GM04504 (cell line): ENCODE measurements at regions not wholly inside any gene's neighbourhood (a gene's known extent, or its start where the extent isn't known, plus 50 kb on each side); places are given as distances from the start of the nearest gene placed in this dataset.
"Not testable (repeated sequence)": the region's sequence is repeated elsewhere in the genome, so short reads cannot be mapped to it uniquely, and the experiment has no call there.

Source experiments
- DNase-seq: peaks from one replicate; pipeline ENCODE4 v3.0.0-alpha.2; 2012; ENCODE audit warnings: low read depth

DNA sequence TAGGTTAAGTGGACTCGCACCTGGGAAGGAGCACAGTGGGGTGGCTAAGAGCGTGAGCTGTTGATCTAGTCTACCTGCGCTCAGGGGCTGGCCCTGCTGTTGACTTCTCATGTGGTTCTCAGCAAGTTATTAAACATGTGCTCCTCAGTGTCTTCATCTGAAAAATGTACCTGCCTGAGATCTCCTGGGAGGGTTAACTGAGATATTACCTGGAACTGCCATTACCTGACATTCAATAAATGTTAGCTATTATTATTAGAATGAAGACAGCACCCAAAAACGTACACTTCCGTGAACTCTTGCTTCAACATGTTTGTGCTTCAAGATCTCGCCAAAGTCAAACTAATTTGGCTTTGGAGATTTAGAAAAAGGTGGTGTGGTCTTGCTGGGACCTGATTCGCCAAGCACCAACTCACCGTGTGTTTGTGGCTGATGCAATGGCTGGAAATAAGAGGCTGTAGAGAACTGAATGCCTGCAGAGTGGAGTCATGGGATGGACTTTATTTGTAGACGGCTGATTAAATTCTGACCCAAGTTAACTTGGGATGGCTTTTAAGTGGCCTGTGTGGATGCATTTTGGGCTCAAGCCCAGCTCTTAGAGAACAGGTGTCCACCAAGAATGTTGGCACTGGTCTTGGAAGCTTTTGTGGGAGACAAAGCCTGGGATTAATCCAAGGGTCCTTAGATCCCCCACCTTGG lies 692.9 kb downstream of the QKI start:
- no peak for DNase-seq

- DNase-seq = no peak
These were observed 691.8 kb downstream of the QKI start for GRCh38 chr6:164106345-164106769.

- DNase-seq = no peak
These were observed 691.2 kb downstream of the QKI start for GRCh38 chr6:164105705-164106104.

- no peak for DNase-seq
These were observed 689.9 kb downstream of the QKI start for GRCh38 chr6:164104432-164104831.

GRCh38 chr6:164102693-164103092 lies 688.2 kb downstream of the QKI start:
- DNase-seq = no peak

DNA sequence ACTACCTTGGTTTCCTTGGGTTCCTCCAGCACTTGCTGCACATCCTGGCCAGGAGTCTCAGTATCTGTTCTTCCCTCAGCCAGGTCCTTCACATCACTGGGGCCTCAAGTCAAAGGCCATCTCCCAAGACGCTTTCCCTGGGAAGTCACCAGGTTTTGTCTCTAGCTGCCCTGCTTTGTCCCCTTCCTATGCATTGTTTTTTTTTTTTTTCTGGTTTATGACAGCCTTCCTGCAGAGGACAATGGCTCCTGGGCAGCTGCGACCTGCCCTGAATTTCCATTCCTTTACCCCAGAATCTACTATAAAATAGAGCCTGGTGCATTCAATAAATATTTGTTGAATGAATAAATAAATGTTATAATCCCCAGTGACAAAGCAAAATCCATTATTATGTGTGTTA lies 687.3 kb downstream of the QKI start:
- DNase-seq = no peak

DNA sequence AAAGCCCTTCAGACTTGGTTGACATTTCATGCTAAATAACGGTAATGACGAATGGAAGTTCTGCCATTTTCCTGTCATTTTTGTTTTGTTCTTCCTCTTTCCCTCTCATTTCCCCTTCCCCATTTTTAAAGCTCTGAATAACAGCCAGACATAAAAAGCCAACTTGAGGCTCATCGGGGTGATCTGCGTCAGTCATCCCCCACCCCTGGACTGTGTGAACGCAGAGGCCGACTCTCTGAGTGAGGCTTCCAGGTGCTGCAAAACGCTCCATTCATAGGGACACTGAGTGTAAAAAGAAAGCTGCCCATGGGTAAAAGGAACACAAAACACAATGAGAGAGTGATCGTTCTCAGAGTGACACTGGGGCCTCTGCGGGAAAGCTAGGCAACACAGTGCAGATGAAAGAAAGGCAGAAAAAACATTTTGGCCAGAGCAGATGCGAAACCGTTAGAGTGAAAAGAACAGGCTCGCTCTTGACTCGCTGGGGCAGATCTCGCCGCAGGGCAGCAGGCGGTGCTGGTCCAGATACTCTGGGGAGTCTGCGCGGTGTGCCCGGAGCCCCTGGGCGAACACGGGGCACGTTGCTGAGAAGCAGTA lies 684.8 kb downstream of the QKI start:
- DNase-seq = no peak

- DNase-seq = no peak
These were observed 684.3 kb downstream of the QKI start for GRCh38 chr6:164098857-164099267.

GRCh38 chr6:164097551-164098398 lies 683.3 kb downstream of the QKI start:
- DNase-seq = peak; percentile 26

GRCh38 chr6:164097056-164097455 lies 682.5 kb downstream of the QKI start:
- DNase-seq = no peak

DNA sequence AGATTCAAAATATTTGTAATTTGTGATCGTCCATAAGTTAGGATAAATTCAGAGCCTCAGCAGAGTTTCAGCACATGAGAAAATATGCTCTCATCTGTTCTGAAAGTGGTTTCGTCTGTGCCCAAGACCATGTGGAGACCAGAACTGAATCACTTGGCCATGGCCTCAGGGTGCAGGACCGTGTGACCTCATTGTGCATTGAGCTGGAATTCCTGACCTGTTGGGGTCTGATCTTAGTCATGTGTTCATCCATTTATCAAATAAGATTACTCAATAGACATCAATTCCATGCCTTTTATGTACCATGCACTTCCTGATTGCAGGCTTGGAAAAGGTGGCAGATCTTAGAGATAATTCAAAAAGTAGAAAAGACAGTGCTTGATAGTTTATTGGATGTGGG lies 680.5 kb downstream of the QKI start:
- peak; percentile 29 for DNase-seq

- DNase-seq = no peak
These were observed 673.4 kb downstream of the QKI start for GRCh38 chr6:164087870-164088269.

DNA sequence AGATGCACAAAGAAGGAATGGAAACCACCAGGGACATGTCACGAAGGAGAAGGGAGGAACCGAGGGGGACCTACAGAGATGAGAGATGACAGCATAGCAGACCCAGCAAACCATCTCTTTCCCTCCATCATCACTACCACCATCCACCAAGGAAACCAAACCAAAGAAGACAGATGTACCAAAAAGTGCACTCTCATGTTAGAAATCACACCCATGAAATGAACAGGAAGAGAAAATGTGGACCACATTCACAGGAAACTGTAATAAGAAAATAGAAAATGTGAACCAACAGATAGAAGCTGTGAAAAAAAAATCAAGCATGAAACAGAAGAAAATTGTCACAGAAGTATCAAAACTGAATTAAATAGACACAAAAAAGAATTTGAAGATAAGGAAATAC lies 672.7 kb downstream of the QKI start:
- DNase-seq = no peak

DNA sequence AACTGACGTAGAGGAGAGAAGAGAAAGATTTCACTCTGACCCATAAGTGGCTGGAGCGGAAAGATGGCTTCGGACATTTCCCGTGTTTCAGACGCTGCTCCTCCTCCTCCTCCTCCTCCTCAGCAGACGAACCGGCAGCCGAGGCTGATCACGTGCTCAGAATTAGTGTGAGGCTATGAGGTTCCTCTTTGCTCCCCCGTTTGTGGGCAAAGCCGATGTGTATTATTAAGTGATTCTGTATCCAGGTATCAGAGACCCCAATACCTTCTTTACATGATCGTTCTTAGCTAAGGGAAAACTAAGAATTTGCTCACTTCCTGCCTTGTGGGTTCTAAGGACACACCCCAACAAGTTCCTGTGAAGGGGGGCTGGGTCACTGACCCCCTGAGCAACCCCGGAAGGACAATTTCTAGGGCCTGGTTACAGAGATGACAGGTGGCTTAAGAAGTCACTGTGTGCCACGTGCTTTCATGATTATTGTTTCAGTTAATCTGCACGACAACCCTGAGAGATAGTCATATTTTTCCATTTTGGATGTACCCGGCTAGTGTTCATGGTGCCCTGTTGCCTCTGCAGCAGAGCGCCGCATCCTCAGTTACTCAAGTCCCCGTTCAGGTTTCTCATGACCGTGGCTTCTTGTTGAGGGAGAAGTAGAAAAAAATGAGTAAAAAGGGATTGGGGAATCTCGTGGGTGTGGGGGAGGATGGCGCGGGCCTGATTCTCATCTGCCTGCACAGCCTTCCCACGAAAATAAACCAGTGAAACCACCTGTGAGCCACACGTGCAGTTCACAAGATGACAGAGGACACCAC lies 671.8 kb downstream of the QKI start:
- DNase-seq = no peak

DNA sequence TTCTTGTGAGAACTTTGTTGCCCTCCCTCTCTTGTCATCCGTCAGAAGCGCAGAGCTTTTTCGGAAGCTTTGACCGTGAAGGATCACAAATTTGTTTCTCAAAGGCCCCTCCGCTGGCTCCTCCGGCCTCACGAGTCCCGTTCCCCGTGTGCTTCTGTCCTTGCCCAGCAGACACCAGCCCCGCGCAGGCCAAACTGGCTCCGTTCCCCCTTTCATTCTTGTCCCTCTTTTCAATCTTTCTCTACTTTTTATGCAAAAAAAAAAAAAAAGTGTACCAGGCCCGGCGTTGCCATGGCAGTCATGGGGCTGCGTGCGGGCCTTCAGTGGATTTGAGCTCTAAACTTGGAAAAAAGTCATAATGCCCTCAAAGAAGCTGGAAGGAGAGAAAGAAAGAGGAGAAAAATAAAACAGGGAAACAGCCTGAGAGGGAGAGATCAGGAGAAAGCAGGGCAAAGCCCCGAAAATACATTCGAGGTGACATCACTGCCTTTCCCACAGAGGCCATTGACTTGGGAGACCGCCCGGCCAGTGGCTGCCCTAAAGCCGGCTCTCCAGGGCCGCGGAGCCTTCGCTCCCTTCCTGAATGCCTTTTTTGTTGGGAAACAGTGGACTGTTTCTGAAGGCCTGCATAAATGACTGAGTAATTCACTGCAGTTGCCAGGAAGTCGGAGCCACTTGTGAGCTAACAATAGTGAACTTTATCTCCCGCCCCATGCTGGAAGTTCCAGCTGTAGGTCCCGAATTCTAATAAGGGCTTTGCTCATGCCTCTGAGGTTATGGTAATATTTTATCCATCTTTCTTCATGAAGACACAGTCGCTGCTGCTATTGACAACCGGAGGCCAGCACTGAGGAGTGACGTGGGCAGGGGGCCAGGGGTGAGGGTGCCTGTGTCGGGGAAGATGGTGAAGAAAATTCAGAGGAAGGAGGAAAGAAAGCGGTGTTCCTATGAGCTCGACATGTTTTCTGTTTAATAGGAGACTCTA lies 670.9 kb downstream of the QKI start:
- peak; percentile 64 for DNase-seq

DNA sequence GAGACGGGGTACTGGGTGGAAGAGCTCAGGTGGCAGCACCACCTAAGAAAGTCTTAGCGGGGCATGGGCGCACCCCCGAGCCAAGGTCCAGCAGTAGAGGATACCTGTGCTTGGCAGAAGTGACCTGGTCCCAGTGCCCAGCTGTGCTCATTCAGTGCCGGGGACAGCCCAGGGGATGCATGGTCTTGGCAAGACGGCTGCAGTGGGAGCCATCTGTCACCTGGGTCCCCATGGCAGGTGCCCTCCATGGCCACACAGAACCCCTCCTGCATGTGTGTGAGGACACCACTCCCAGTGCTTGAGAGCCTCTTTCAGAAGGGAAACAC lies 664.7 kb downstream of the QKI start:
- no peak for DNase-seq

DNA sequence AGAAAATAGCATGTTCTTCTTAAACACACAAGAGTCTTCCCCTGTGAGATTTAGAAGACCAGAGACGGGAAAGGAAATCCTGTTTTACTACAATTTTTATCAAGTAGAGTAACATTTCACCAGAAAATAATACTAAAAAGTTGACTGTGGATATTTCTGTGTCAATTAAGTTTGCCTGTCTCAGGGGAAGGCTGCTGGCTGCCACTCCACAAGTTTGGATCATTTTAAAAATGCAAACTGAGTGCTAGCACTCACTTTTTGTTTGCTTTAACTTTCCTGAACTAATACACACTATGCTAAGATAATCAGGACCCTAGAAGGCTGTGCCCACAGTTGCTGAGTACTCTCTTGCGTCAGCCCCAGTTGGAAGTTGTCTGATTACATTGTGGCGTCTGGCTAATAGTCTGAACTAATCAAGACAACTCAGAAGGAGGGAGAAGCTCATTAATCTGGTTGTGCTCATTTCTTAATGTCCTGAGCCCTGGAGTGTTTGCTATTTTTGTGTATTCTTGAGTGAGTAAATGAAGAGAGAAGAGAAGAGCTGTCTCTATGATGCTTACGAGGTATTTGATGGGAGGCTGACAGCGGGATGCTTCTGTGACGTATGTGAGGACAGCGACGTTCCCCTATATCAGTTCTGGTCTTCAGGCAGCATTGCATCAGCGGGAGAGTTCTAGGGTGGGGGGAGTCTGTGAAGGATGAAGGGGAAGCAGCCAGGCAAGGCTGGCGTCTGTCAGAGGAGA lies 664.2 kb downstream of the QKI start:
- no peak for DNase-seq

GRCh38 chr6:164076818-164077532 lies 662.5 kb downstream of the QKI start:
- not testable (repeated sequence) for DNase-seq

DNA sequence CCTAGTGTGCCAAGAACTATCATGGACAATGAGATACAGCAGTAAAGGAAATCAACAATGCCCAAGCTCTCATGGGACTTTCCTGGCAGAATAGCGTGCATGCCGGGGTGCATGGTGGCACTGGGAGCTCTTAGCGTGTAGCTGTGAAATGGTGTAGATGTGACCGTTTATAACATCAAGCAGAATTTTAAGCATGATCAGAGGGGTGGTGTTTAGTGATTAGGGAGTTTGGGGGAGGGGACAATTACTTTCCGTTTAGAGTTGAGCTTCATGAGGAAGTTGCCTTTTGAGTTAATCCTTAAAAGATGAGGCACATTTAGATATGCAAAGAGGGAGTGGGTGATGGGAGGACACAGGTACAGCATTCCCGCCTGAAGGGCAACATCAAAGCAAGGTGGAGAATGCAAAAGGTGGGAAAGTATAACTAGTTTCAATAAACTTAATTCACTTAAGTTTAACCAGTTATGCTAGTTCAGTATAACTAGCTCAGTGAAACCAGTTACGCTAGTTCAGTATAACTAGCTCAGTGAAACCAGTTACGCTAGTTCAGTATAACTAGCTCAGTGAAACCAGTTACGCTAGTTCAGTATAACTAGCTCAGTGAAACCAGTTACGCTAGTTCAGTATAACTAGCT lies 661.6 kb downstream of the QKI start:
- no peak for DNase-seq
